GM23248 (cell line): ENCODE measurements at regions not wholly inside any gene's neighbourhood (a gene's known extent, or its start where the extent isn't known, plus 50 kb on each side); places are given as distances from the start of the nearest gene placed in this dataset.

Experiments
- EZH2 ChIP-seq: fragments of 200-600 bp; sonication (generic); IDR thresholded peaks from 2 replicates; pipeline ENCODE4 v1.6.1; 2018; ENCODE audit warnings: antibody characterized with exemption, mild to moderate bottlenecking; ENCODE audit not compliant: insufficient read depth, poor library complexity, severe bottlenecking
- EZH2phosphoT487 ChIP-seq: fragments of 200-600 bp; sonication (generic); IDR thresholded peaks from 2 replicates; pipeline ENCODE4 v1.6.1; 2018; ENCODE audit warnings: antibody characterized with exemption, moderate library complexity, mild to moderate bottlenecking, low read depth; ENCODE audit not compliant: insufficient read depth

DNA sequence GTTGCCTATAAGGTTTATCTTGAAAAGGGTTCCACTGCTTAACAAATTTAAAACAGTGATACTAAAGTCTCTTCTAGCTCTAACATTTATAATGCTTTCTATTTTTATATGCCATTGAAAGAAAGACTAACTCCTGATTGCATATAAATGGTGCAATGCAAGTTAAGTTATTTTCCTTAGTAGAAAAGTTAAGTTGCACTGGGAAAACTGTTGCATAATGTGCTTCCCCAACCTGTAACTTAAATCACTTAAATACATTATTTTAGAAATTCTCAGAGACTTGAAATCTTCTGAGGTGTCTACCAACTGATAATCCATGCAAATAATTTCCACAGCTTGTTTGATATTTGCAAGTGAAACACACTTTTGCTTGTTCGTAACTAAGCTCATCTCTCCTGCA lies 175.0 kb upstream of the HMCN1 start:
- TF ChIP-seq EZH2phosphoT487: no peak
- no peak for TF ChIP-seq EZH2
